HL-60/S4 treated with retinoic acid at 250 ng/mL for 4 days and 3 days (cell line): ENCODE measurements at regions not wholly inside any gene's neighbourhood (a gene's known extent, or its start where the extent isn't known, plus 50 kb on each side); places are given as distances from the start of the nearest gene placed in this dataset.
"Not testable (repeated sequence)": the region's sequence is repeated elsewhere in the genome, so short reads cannot be mapped to it uniquely, and the experiment has no call there.

Experiments used
- in situ Hi-C: fragments of 300-500 bp; cut with MboI; formaldehyde crosslinking; loops from 2 replicates; pipeline ENCODE4 v1.7.0; 2022; ENCODE audit warnings: low sequenced_read_pairs

DNA sequence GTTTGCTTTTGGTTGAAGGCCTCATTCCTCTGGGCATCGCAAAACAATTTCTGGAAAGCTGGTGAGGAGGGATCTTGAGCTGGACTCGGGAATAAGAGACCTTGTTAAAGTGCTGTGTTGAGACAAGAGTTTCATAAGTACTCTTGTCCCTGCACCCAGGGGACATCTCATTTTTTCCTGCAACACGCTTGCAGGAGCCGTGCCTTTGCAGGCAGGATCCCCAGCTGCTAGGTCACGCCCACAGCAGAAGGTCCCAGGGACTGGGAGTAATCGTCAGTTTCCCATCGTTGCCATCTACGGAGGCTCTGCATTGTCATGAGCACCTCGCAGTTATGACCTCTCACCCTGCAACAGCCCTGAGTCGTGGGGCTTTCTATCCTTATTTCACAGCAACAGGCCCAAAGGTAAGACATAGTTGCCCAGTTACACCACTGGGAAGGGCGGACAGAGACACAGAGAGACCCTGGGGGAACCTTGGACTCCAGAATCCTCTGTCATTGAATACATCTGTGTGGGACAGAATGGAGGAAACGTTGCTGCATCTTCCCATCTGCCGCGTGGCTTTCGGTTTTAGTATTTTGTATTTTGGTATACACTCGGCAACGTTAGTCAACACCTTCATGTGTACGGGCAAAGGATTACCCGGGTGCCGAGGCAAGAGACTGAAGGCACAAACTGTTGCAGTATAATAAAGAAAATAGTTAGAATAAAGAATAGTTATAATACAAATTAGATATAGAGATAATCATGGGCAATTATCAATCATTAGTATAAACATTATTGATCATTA, 60.4 kb upstream of the DMRTB1 start:
- in situ Hi-C loops: no loop called here

DNA sequence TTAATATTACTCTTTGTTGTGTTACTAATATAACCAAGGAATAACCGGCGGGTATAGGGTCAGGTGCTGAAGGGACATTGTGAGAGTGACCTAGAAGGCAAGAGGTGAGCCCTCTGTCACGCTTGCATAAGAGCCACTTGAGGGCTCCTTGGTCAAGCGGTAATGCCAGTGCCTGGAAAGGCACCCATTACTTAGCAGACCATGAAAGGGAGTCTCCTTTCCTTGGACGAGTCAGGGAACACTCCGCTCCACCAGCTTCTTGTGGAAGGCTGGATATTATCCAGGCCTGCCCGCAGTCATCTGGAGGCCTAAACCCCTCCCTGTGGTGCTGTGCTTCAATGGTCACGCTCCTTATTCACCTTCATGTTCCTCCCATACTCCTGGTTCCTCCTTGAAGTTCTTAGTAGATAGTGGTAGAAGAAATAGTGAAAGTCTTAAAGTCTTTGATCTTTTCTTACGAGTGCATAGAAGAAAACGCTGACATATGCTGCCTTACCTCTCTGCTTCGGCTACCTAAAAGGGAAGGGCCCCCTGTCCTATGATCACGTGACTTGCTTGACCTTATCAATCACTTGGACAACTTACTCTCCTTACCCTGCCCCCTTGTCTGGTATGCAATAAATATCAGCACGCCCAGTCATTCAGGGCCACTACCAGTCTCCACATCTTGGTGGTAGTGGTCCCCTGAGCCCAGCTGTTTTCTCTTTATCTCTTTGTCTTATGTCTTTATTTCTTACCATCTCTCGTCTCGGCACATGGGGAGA, 59.6 kb upstream of the DMRTB1 start:
- in situ Hi-C loops: not testable (repeated sequence)

DNA sequence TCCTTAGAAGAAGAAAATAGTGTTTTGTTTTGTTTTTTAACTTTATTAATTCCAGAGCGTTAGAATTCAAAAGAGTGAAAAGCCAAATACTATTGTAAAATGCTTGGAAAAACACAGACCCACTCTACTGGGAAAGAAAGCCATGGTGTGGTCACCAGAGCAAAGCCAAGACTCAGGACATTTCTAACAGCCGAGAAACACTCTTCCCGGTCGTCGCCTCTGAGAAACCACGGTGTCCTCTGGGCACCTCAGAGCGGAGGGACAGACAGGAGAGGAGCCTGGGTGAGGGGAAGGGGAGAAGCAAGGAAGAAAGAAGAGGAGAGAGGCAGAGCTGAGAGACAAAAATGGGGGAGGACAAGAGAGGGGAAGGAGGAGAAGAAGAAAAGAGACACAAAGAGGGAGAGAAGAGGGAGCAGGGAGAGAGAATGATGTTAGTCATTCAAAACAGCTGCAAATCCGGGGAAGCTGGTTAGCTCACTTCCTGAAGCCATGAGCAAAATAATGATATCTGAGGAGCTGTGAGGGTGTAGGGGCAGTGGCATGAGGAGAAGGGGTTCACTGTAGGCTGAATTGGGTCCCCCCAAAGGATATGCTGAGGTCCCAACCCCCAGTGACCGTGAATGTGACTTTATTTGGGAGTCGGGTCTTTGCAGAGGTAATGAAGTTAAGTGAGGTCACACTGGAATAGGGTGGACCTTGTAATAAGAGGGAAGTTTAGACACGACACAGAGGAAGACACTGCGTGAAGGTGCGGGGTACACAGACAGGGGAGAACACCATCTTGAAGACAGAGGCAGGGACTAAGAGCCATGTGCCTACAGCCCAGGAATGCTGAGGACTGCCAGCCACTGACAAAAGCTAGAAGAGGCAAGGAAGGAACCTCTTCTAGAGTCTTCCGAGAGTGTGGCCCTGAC, 58.2 kb upstream of the DMRTB1 start:
- in situ Hi-C loops: no loop called here

DNA sequence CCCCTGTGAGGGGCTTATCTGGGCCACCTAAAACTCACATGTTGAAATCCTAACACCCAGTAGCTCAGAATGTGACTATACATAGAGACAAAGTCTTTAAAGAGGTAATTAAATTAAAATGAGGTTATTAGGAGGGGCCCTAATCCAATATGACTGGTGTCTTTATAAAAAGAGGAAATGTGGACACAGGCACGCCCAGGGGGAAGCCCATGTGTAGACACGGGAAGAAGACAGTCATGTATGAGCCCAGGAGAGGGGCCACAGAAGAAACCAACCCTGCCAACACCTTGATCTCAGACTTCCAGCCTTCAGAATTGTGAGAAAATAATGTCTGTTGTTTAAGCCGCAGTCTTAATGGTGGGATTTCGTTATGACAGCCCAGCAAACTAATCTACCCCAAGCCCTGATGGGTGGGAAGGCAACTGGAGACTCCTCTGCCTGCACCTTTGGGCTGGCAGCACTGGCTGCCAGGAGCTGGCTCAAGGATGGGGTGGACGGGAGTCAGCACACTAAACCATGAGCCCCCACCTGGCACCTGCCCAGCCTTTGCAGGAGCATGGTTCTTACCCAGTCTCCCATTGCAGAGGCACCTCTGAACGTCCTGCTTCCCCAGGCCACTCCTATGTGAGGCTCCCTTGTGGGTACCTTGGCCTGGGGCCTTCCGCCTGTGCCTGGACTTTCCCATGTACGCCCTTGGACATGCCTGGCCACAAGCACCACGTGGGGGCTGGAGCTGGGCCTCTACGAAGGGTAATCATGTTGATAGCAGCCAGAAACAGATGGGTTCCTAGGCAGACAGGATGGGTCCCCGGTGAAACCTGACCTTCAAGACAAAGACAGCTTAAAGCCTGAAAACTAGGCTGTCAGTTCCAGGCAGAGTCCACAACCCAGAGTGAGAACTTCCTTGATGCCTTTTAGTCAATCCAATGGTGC, 57.1 kb upstream of the DMRTB1 start:
- in situ Hi-C loops: no loop called here

DNA sequence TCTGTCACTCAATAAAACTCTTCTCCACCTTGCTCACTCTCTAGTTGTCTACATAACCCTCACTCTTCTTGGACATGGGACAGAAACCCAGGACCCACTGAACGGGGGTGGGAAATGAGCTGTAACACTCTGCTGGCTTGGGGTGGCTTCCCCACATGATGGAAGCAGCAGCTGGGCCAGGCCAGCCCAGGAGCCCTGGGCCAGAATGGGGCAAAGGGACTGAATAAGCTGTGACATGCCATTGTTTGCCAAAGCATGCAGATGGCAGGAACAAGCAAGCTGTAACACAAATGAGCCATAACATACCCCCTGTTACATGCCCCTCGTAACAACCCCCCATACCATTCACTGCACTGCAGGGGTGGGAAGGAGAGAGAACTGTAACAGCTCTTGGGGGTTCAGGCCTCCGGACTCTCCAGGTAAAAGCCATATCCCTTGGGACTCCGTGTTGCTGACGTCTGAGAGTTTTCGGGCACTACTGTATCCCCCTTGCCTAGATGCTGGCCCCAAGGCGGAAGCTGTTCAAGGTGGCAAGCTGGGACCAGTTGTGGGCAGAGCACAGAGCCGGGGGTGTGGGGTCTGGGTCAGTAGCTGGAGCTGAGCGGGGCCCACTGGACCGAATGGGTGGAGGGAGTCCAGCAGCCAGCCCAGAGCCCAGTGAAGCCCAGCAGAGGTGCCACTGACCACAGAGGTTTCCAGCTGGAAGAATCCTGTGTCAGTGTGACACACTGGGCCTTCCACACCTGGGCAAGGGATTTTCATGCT, 56.1 kb upstream of the DMRTB1 start:
- in situ Hi-C loops: no loop called here

DNA sequence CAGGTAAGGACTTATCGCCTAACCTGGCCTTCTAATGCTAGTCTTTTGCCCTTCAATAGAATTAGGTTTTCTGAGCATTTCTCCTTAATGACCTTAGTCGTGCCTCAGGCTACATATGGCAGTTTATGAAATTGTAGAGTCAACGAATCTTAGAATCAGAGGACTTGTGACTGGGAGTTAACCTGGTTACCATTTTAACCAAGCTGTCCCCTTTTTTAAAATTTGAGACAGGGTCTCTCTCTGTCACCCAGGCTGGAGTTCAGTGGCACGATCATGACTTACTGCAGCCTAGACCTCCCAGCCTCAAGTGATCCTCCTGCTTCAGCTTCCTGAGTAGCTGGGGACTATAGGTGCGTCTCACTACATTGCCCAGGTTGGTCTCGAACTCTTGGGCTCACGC, 53.5 kb upstream of the DMRTB1 start:
- in situ Hi-C loops: no loop called here

DNA sequence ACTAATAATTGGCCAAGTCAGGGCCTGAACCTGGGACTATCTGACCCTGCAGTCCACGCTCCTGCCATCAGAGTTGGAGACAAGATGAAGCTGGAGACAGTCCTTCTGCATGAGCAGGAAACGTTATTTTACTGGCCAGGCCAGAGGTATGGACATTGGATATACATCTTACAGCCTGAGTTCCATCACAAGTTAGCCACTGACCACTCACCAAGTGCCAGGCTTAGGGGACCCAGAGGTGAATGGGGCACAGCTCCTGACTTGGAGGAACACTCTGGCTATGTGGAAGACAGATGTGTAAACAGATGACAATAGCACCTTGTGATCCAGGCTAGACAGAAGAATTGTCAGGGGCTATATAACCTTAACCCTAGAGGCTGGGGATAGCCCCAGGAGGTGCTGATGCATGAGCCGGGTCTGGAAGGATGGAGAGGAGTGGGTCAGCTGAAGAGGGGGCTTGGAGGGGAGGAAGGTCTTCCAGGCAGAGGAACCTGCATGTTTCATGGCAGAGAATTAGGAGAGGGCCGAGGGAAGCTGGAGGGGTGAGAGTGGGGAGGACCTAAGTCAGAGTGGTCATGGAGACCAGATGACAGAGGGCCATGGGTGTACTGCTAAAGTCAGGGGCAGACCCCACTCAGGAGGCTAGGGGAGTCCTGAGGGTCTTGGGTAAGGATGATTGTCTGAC, 52.5 kb upstream of the DMRTB1 start:
- in situ Hi-C loops: no loop called here

DNA sequence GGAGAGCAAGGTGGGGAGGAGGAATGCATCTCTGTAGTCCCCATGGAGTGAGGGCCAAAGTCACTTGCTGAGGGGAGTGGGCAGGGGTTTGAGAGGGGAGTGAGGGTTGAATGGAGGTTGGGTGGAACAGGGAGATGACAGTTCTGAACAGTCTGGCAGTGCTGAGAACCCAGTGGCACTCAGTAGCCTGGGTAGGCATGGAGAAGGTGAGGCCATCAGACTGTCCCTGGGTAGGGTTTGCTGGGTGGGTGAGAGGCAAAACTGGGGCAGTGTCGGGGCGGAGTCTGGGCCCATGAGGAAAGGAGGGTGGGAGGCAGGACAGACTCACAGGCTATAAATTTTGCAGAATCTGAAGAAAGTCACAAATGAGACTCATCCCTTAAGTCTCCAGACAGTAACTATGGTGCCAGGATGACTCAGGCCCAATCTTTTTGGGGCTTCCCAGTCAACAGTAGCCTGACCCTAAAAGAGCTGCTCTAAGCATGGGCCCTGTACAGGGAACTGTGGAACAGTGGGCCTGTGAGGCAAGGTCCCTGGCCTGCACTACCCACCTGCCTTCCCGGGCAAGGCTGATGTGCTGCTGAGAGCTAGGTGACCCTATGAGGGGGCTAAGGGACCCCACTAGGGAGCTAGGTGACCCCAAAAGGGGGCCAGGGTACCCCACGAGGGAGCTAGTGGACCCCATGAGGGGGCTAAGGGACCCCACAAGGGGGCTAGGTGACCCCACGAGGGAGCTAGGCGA, 51.0 kb upstream of the DMRTB1 start:
- in situ Hi-C loops: no loop called here

DNA sequence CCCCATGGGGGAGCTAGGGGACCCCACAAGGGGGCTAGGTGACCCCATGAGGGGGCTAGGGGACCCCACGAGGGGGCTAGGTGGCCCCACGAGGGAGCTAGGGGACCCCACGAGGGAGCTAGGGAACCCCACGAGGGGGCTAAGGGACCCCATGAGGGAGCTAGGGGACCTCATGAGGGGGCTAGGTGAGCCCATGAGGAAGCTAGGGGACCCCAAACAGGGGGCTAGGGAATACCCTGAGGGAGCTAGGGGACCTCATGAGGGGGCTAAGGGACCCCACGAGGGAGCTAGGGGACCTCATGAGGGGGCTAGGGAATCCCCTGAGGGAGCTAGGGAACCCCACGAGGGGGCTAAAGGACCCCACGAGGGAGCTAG, 50.5 kb upstream of the DMRTB1 start:
- in situ Hi-C loops: no loop called here

DNA sequence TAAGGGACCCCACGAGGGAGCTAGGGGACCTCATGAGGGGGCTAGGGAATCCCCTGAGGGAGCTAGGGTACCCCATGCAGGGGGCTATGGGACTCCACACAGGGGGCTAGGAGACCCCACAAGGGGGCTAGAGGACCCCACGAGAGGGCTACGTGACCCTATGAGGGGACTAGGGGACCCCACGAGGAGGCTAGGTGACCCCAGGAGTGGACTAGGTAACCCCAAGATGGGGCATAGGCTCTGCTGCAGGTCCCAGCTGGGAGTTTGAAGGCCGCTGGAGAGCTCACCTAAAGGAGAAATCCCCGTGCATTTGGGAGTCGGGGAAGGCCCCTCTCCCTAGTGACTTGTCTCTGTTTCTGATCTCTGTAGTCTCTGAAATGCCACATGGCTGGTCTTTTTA, 50.0 kb upstream of the DMRTB1 start:
- in situ Hi-C loops: no loop called here
